ENCODE measurements at regions not wholly inside any gene's neighbourhood (a gene's known extent, or its start where the extent isn't known, plus 50 kb on each side); places are given as distances from the start of the nearest gene placed in this dataset. TPM values are rescaled to one million over a fixed set of nuclear protein-coding genes. Genes with fewer than 3 reads are reported as not detected.
"Not testable (repeated sequence)": the region's sequence is repeated elsewhere in the genome, so short reads cannot be mapped to it uniquely, and the experiment has no call there.

DNA sequence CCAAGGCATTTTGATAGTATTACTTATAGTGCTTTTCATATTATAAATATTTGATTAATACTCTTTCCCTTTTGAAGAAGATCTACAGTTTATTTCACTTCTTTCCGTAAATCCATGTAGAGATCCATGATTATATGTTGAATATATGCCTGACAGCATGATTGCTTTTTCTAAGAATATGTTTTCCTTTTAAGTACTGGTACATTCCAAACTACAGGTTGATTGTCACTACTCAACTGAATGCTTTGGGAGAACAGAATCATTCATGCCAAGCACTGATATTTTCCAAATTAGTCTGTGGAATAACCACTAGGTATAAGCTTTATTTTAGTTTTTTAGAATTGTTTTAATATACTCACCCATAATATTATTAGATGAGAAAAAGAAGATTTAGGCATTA is 330.2 kb downstream of the BCKDHB start:
- no peak for DNase-seq (ENCODE audit: low read depth)

DNA sequence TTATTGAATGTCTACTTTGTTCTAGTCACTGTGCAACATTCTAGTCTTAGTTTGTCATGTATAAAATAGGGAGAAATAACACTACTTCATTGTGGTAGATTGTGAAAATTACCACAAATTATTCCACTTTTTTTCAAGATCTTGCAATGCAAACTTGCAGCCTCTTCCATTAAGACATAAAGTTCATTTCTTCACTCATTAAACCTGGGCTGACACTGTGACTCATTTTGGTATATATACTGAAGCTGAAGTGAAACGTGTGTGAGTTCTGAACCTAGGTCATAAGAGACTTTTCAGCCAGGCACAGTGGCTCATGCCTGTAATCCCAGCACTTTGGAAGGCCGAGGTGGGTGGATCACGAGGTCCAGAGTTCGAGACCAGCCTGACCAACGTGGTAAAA is 329.0 kb downstream of the BCKDHB start:
- no peak for DNase-seq (ENCODE audit: low read depth)

DNA sequence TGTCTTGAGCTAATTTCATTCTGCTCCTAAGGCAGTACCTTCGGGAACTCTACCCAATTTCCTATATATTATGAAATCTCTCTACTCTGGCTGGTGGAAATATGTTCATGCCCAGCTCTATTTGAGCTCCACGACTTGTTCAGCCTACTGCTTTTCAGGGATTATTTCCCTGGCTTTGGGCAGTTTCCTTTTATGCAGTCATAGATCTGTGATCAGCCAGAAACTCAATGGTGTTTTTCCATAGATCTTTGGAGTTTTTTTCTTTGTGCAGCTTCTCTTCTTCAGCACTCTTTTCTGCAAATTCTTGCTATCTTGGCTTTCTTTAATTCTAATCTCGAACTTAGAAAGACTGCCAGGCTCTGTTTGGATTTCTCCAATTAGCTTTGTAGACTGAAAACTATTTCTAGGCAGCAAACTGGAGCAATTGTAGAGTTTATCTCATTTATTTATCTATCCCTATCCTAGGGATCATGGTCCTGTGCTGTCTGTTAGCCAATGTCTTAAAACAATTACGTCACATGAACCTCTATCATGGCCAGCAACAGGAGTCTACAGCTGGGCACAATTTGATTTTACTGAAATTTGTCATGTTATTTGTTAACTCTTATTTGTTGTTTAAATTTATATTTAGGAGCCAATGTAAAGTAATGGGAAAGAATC is 328.4 kb downstream of the BCKDHB start:
- DNase-seq (ENCODE audit: low read depth), result no peak

DNA sequence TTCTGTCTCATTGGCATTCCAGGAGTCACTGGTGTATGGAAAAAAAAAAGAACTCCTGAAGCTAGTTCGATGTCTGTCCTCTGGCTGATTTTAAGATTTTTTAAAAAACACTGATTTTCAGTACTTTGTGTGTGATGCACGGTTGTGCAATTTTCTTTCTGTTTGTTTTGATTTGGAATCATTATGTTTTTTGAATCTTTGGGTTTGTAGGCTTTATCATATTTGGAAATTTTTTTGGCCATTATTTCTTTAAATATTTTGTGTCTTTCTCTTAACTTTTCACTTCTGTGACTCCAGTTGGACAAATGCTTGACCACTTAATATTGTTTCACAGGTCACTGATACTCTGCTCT is 327.2 kb downstream of the BCKDHB start:
- no peak for DNase-seq (ENCODE audit: low read depth)

DNA sequence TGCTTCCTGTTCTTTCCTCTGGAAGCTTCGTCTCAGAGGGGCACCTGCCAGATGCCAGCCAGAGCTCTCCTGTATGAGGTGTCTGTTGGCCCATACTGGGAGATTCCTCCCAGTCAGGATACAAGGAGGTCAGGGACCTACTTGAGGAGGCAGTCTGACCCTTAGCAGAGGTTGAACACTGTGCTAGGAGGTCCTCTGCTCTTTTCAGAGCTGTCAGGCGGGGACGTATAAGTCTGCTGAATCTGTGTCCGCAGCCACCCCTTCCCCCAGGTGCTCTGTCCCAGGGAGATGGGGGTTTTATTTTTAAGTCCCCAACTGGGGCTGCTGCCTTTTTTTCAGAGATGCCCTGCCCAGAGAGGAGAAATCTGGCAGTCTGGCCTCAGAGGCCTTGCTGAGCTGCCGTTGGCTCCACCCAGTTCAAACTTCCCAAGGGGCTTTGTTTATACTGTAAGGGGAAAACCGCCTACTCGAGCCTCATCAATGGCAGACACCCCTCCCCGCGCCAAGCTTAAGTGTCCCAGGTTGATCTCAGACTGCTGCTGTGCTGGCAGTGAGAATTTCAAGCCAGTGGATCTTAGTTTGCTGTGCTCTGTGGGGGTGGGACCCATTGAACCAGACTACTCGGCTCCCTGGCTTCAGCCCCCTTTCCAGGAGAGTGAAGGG is 326.7 kb downstream of the BCKDHB start:
- DNase-seq (ENCODE audit: low read depth), result no peak

GRCh38 chr6:80425089-80425823 is 318.8 kb downstream of the BCKDHB start:
- peak; percentile 76 for DNase-seq (ENCODE audit: low read depth)

- DNase-seq (ENCODE audit: low read depth), result no peak
Observed at GRCh38 chr6:80411486-80411885, 305.0 kb downstream of the BCKDHB start.

DNA sequence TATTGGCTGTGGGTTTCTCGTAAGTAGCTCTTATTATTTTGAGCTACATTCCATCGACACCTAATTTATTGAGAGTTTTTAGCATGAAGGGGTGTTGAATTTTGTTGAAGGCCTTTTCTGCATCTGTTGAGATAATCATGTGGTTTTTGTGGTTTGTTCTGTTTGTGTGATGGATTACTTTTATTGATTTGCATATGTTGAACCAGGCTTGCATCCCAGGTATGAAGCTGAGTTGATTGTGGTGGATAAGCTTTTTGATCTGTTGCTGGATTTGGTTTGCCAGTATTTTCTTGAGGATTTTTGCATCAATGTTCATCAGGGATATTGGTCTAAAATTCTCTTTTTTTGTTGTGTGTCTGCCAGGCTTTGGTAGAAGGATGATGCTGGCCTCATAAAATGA is 301.5 kb downstream of the BCKDHB start:
- not testable (repeated sequence) for DNase-seq (ENCODE audit: low read depth)

DNA sequence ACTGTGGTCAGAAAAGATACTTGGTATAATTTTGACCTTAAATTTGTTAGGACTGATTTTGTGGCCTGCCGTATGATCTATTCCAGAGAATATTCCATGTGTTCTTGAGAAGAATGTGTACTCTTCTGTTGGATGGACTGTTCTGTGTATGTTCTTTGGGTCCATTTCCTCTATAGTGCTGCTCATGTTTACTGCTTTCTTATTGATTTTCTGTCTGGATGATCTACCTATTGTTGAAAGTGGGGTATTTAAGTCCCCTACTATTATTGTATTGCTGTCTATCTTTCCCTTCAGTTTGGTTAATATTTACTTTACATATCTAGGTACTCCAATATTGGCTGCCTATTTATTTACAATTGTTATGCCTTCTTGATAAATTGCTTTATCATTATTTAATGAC is 298.4 kb downstream of the BCKDHB start:
- DNase-seq (ENCODE audit: low read depth), result no peak

- DNase-seq (ENCODE audit: low read depth), result no peak
Observed at GRCh38 chr6:80403365-80403764, 296.9 kb downstream of the BCKDHB start.

- no peak for DNase-seq (ENCODE audit: low read depth)
Observed at GRCh38 chr6:80402266-80402665, 295.8 kb downstream of the BCKDHB start.

Small RNA genes in the stretch of these regions (small RNA-seq; reads per million reads assigned to genes)
- not detected for gene AL596028.1
- gene RNA5SP210, result not detected
